ENCODE measurements at regions not wholly inside any gene's neighbourhood (a gene's known extent, or its start where the extent isn't known, plus 50 kb on each side); places are given as distances from the start of the nearest gene placed in this dataset.
"Not testable (repeated sequence)": the region's sequence is repeated elsewhere in the genome, so short reads cannot be mapped to it uniquely, and the experiment has no call there.

DNA sequence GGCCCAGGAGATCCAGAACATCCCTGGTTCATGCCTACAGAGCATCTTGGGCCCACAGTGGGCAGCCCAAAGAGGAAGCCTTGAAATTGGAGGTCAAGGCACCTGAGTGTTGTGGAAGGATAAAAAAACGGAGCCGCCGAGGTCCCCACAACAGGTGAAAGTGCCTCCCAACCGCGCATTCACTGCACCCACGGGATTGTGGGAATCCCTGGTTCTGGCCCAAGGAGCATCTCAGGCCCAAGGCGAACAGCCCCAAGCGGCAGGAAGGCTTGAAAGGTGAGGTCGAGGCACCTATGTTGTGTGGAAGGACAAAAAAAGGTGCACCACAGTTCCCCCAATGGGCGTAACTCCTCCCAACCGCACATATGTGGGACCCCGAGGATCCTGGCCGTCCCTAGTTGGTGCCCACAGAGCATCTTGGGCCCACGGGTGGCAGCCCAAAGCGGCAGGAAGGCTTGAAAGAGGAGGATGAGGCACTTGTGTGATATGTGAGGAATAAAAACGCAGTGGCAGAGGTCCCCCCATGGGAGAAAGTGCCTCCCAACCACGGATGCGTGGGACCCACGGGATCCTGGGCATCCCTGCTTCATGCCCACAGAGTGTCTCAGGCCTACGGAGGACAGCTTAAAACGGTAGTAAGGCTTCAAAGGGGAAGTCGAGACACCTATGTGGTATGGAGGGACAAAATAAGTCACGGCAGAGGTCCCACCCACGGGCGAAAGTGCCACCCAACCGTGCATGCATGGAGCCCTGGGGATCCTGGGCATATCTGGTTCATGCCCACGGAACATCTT is 583.9 kb downstream of the ALG10 start:
- H3K36me3 ChIP-seq (ENCODE audit: control insufficient read depth, low read length): no peaks in the 10 kb centered on the region
- H3K4me1 ChIP-seq (ENCODE audit: control insufficient read depth, low read length): no peaks in the 10 kb centered on the region
- H3K9me2 ChIP-seq (replicated peaks; ENCODE audit: control insufficient read depth, low read length): no peaks in the 10 kb centered on the region
- peaks cover 6% of the 10 kb centered on the region; the same call in 1 of the 2 replicates for H3K9me3 ChIP-seq (ENCODE audit: control insufficient read depth, insufficient read depth, low read length)
- no peak for TF ChIP-seq EZH2phosphoT487 (IDR thresholded peaks at IDR 0.05; ENCODE audit: borderline replicate concordance, low read length)
- no peak for TF ChIP-seq CTCF (IDR thresholded peaks at IDR 0.05; ENCODE audit: low read depth, low read length, poor library complexity, severe bottlenecking)
- no peaks in the 10 kb centered on the region for H3K79me2 ChIP-seq (ENCODE audit: control insufficient read depth, low read length)
- no peaks in the 10 kb centered on the region for H3F3A ChIP-seq (ENCODE audit: control insufficient read depth, insufficient read depth)
- no peak overlapping the region for H3K4me3 ChIP-seq (ENCODE audit: low read length)
- H3K27ac ChIP-seq (ENCODE audit: low read depth, low read length): no peak overlapping the region
- no peaks in the 10 kb centered on the region for H3K27me3 ChIP-seq (ENCODE audit: control insufficient read depth, low read length)
- H3K4me2 ChIP-seq (ENCODE audit: low read length): no peak overlapping the region
- H4K20me1 ChIP-seq (ENCODE audit: control insufficient read depth, insufficient read depth, low read depth, low read length): no peaks in the 10 kb centered on the region

- Histone ChIP-seq H3K9me3 (ENCODE audit: control insufficient read depth, insufficient read depth, low read length) (peaks cover 6% of the 10 kb centered on the region; the same call in 1 of the 2 replicates), H3K27me3 (ENCODE audit: control insufficient read depth, low read length) (no peaks in the 10 kb centered on the region), H3K36me3 (ENCODE audit: control insufficient read depth, low read length) (no peaks in the 10 kb centered on the region), H4K20me1 (ENCODE audit: control insufficient read depth, insufficient read depth, low read depth, low read length) (no peaks in the 10 kb centered on the region), H3K9me2 (replicated peaks; ENCODE audit: control insufficient read depth, low read length) (no peaks in the 10 kb centered on the region), H3K79me2 (ENCODE audit: control insufficient read depth, low read length) (no peaks in the 10 kb centered on the region), H3K4me2 (ENCODE audit: low read length) (no peak overlapping the region), H3K4me3 (ENCODE audit: low read length) (no peak overlapping the region), H3K27ac (ENCODE audit: low read depth, low read length) (no peak overlapping the region), H3K4me1 (ENCODE audit: control insufficient read depth, low read length) (no peaks in the 10 kb centered on the region), H3F3A (ENCODE audit: control insufficient read depth, insufficient read depth) (no peaks in the 10 kb centered on the region)
- TF ChIP-seq EZH2phosphoT487 (IDR thresholded peaks at IDR 0.05; ENCODE audit: borderline replicate concordance, low read length): no peak
- TF ChIP-seq CTCF (IDR thresholded peaks at IDR 0.05; ENCODE audit: low read depth, low read length, poor library complexity, severe bottlenecking): no peak
These were observed 584.6 kb downstream of the ALG10 start for GRCh38 chr12:34606749-34607519.

GRCh38 chr12:34607520-34608195 is 585.4 kb downstream of the ALG10 start:
- no peaks in the 10 kb centered on the region for H3K4me1 ChIP-seq (ENCODE audit: control insufficient read depth, low read length)
- H3K27ac ChIP-seq (ENCODE audit: low read depth, low read length): no peak overlapping the region
- H3K4me3 ChIP-seq (ENCODE audit: low read length): no peak overlapping the region
- H3K36me3 ChIP-seq (ENCODE audit: control insufficient read depth, low read length): no peaks in the 10 kb centered on the region
- peaks cover 6% of the 10 kb centered on the region; the same call in 1 of the 2 replicates for H3K9me3 ChIP-seq (ENCODE audit: control insufficient read depth, insufficient read depth, low read length)
- H3F3A ChIP-seq (ENCODE audit: control insufficient read depth, insufficient read depth): no peaks in the 10 kb centered on the region
- H3K4me2 ChIP-seq (ENCODE audit: low read length): no peak overlapping the region
- no peaks in the 10 kb centered on the region for H4K20me1 ChIP-seq (ENCODE audit: control insufficient read depth, insufficient read depth, low read depth, low read length)
- H3K79me2 ChIP-seq (ENCODE audit: control insufficient read depth, low read length): no peaks in the 10 kb centered on the region
- no peaks in the 10 kb centered on the region for H3K27me3 ChIP-seq (ENCODE audit: control insufficient read depth, low read length)
- TF ChIP-seq EZH2phosphoT487 (IDR thresholded peaks at IDR 0.05; ENCODE audit: borderline replicate concordance, low read length) (no peak), CTCF (IDR thresholded peaks at IDR 0.05; ENCODE audit: low read depth, low read length, poor library complexity, severe bottlenecking) (no peak)
- H3K9me2 ChIP-seq (replicated peaks; ENCODE audit: control insufficient read depth, low read length): no peaks in the 10 kb centered on the region

- not testable (repeated sequence) for H3K9me3 ChIP-seq (ENCODE audit: control insufficient read depth, insufficient read depth, low read length); H3K4me1 ChIP-seq (ENCODE audit: control insufficient read depth, low read length); H3K27ac ChIP-seq (ENCODE audit: low read depth, low read length); H3K4me3 ChIP-seq (ENCODE audit: low read length); H3K36me3 ChIP-seq (ENCODE audit: control insufficient read depth, low read length); H3K9me2 ChIP-seq (replicated peaks; ENCODE audit: control insufficient read depth, low read length); H4K20me1 ChIP-seq (ENCODE audit: control insufficient read depth, insufficient read depth, low read depth, low read length); H3K79me2 ChIP-seq (ENCODE audit: control insufficient read depth, low read length); H3K27me3 ChIP-seq (ENCODE audit: control insufficient read depth, low read length); H3F3A ChIP-seq (ENCODE audit: control insufficient read depth, insufficient read depth); H3K4me2 ChIP-seq (ENCODE audit: low read length)
These were observed 591.7 kb downstream of the ALG10 start for GRCh38 chr12:34613988-34614387.

Measured in DOHH2 (cell line).